MM.1S (cell line): ENCODE measurements at regions not wholly inside any gene's neighbourhood (a gene's known extent, or its start where the extent isn't known, plus 50 kb on each side); places are given as distances from the start of the nearest gene placed in this dataset.
"Not testable (repeated sequence)": the region's sequence is repeated elsewhere in the genome, so short reads cannot be mapped to it uniquely, and the experiment has no call there.

Source experiments
- DNase-seq: peaks from one replicate; pipeline ENCODE4 v3.0.0-alpha.2; 2015
- H2AFZ ChIP-seq: fragments of 300-600 bp; sonication (generic); 2 replicates; pipeline ENCODE4 v1.6.0; 2016; ENCODE audit warnings: antibody characterized with exemption, low read length
- H3F3A ChIP-seq: fragments of 300-600 bp; sonication (generic); 2 replicates; pipeline ENCODE4 v1.6.1; 2016; ENCODE audit warnings: mild to moderate bottlenecking, antibody characterized with exemption, low read length, moderate library complexity, mixed read lengths; ENCODE audit not compliant: insufficient read depth
- H3K27ac ChIP-seq: fragments of 300-600 bp; sonication (generic); 2 replicates; pipeline ENCODE4 v1.5.1; 2016; ENCODE audit warnings: mild to moderate bottlenecking, low read length
- H3K27me3 ChIP-seq: fragments of 300-600 bp; sonication (generic); replicated peaks from 2 replicates; pipeline ENCODE4 v1.6.0; 2016; ENCODE audit warnings: low read length; ENCODE audit not compliant: insufficient read depth
- H3K36me3 ChIP-seq: fragments of 300-600 bp; sonication (generic); replicated peaks from 2 replicates; pipeline ENCODE4 v1.6.1; 2016; ENCODE audit warnings: mild to moderate bottlenecking, low read length, mixed read lengths; ENCODE audit not compliant: insufficient read depth
- H3K4me1 ChIP-seq: fragments of 300-600 bp; sonication (generic); 2 replicates; pipeline ENCODE4 v1.6.1; 2016; ENCODE audit warnings: low read length, mixed read lengths
- H3K4me2 ChIP-seq: fragments of 300-600 bp; sonication (generic); 2 replicates; pipeline ENCODE4 v1.6.0; 2016; ENCODE audit warnings: low read depth, low read length
- H3K4me3 ChIP-seq: fragments of 300-600 bp; sonication (generic); 2 replicates; pipeline ENCODE4 v1.5.1; 2016; ENCODE audit warnings: low read length, mixed read lengths
- H3K79me2 ChIP-seq: fragments of 300-600 bp; sonication (generic); 2 replicates; pipeline ENCODE4 v1.6.1; 2016; ENCODE audit warnings: mixed run types, low read length, mixed read lengths
- H3K9ac ChIP-seq: fragments of 300-600 bp; sonication (generic); 2 replicates; pipeline ENCODE4 v1.6.1; 2016; ENCODE audit warnings: low read length, mixed read lengths
- H3K9me2 ChIP-seq: fragments of 300-600 bp; sonication (generic); replicated peaks from 2 replicates; pipeline ENCODE4 v1.6.1; 2016; ENCODE audit warnings: mild to moderate bottlenecking, low read length, mixed read lengths; ENCODE audit not compliant: insufficient read depth
- H3K9me3 ChIP-seq: fragments of 300-600 bp; sonication (generic); replicated peaks from 2 replicates; pipeline ENCODE4 v1.6.1; 2016; ENCODE audit warnings: mild to moderate bottlenecking, low read length, mixed read lengths; ENCODE audit not compliant: insufficient read depth
- H4K20me1 ChIP-seq: fragments of 300-600 bp; sonication (generic); 2 replicates; pipeline ENCODE4 v1.6.1; 2016; ENCODE audit warnings: mild to moderate bottlenecking, low read length, moderate library complexity, mixed read lengths; ENCODE audit not compliant: insufficient read depth
- CTCF ChIP-seq: fragments of 300-600 bp; sonication (generic); IDR thresholded peaks from 2 replicates; pipeline ENCODE4 v1.5.1; 2016; ENCODE audit warnings: antibody characterized with exemption, low read length, mixed read lengths
- EZH2 ChIP-seq: fragments of 300-600 bp; sonication (generic); optimal IDR thresholded peaks from 2 replicates; pipeline ENCODE3; 2017; ENCODE audit warnings: low read depth, mild to moderate bottlenecking, antibody characterized with exemption, low read length, mixed read lengths
- EZH2phosphoT487 ChIP-seq: fragments of 300-600 bp; sonication (generic); IDR thresholded peaks from 2 replicates; pipeline ENCODE4 v1.6.1; 2018; ENCODE audit warnings: antibody characterized with exemption, low read length

GRCh38 chr2:224650815-224651439 is 65.2 kb downstream of the CCDC195 start:
- H3K9ac ChIP-seq: no peak overlapping the region

GRCh38 chr2:224647684-224648083 is 62.5 kb upstream of the CUL3 start:
- H3K9me2 ChIP-seq, H3K4me2 ChIP-seq, H3K4me1 ChIP-seq, H4K20me1 ChIP-seq, H3K4me3 ChIP-seq, H3K27ac ChIP-seq, H3K9me3 ChIP-seq, H2AFZ ChIP-seq, H3K36me3 ChIP-seq, H3K27me3 ChIP-seq, H3K9ac ChIP-seq, DNase-seq, H3F3A ChIP-seq, H3K79me2 ChIP-seq: not testable (repeated sequence)

More at GRCh38 chr2:224650815-224651439, 65.2 kb downstream of the CCDC195 start:
- Histone ChIP-seq H3K4me1 (no peaks in the 10 kb centered on the region), H3F3A (no peaks in the 10 kb centered on the region), H3K4me3 (no peak overlapping the region), H3K36me3 (no peaks in the 10 kb centered on the region), H3K4me2 (no peak overlapping the region), H3K9me3 (no peaks in the 10 kb centered on the region), H3K9me2 (no peaks in the 10 kb centered on the region), H2AFZ (no peak overlapping the region), H3K27ac (no peak overlapping the region), H3K79me2 (no peaks in the 10 kb centered on the region), H3K27me3 (no peaks in the 10 kb centered on the region), H4K20me1 (no peaks in the 10 kb centered on the region)
- peak; percentile 81 for TF ChIP-seq CTCF
- no peak for TF ChIP-seq EZH2phosphoT487
- no peak for TF ChIP-seq EZH2
- DNase-seq: peak; percentile 49

- H3K79me2 ChIP-seq: no peaks in the 10 kb centered on the region
- no peaks in the 10 kb centered on the region for H3F3A ChIP-seq
- no peaks in the 10 kb centered on the region for H4K20me1 ChIP-seq
- TF ChIP-seq EZH2phosphoT487: no peak
- TF ChIP-seq CTCF: peak; percentile 36
- no peak overlapping the region for H3K4me2 ChIP-seq
- H3K27me3 ChIP-seq: no peaks in the 10 kb centered on the region
- no peaks in the 10 kb centered on the region for H3K9me3 ChIP-seq
- H3K4me3 ChIP-seq: no peak overlapping the region
- no peak overlapping the region for H2AFZ ChIP-seq
- H3K36me3 ChIP-seq: no peaks in the 10 kb centered on the region
- H3K4me1 ChIP-seq: no peaks in the 10 kb centered on the region
- no peak overlapping the region for H3K27ac ChIP-seq
- DNase-seq: peak; percentile 14
- no peaks in the 10 kb centered on the region for H3K9me2 ChIP-seq
- no peak overlapping the region for H3K9ac ChIP-seq
These were observed 61.2 kb upstream of the CUL3 start for GRCh38 chr2:224646242-224646846.

GRCh38 chr2:224645722-224646121 is 60.6 kb upstream of the CUL3 start:
- H3K4me2 ChIP-seq: no peak overlapping the region
- TF ChIP-seq EZH2: no peak
- no peak for TF ChIP-seq CTCF
- TF ChIP-seq EZH2phosphoT487: no peak
- H3K9ac ChIP-seq: no peak overlapping the region
- H3K27ac ChIP-seq: no peak overlapping the region
- H4K20me1 ChIP-seq: no peaks in the 10 kb centered on the region
- no peak overlapping the region for H2AFZ ChIP-seq
- no peaks in the 10 kb centered on the region for H3K9me2 ChIP-seq
- H3K9me3 ChIP-seq: no peaks in the 10 kb centered on the region
- H3K4me3 ChIP-seq: no peak overlapping the region
- DNase-seq: peak; percentile 17
- H3F3A ChIP-seq: no peaks in the 10 kb centered on the region
- H3K4me1 ChIP-seq: no peaks in the 10 kb centered on the region
- no peaks in the 10 kb centered on the region for H3K27me3 ChIP-seq
- no peaks in the 10 kb centered on the region for H3K79me2 ChIP-seq
- H3K36me3 ChIP-seq: no peaks in the 10 kb centered on the region
